ENCODE measurements at regions not wholly inside any gene's neighbourhood (a gene's known extent, or its start where the extent isn't known, plus 50 kb on each side); places are given as distances from the start of the nearest gene placed in this dataset.

DNA sequence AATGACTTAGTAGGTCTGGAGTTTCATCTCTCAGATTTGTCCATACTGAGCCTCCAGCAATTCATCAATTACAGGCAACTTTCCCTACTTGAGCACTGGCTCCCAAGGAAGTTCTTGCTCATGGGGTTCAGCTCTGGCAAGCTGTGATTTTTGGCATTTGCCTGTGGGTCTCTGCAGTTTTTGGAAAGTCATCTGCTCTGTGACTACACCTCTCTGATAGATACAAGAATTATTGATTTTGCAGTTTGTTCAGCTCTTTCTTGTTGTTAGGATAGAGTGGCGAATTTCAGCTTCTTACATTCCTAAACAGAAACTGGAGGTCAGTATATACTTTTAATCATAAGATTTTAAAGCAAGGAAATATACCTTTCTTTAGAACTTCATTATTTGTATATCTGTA, 209.7 kb upstream of the NPY2R start:
- TF ChIP-seq, protein P1, sequence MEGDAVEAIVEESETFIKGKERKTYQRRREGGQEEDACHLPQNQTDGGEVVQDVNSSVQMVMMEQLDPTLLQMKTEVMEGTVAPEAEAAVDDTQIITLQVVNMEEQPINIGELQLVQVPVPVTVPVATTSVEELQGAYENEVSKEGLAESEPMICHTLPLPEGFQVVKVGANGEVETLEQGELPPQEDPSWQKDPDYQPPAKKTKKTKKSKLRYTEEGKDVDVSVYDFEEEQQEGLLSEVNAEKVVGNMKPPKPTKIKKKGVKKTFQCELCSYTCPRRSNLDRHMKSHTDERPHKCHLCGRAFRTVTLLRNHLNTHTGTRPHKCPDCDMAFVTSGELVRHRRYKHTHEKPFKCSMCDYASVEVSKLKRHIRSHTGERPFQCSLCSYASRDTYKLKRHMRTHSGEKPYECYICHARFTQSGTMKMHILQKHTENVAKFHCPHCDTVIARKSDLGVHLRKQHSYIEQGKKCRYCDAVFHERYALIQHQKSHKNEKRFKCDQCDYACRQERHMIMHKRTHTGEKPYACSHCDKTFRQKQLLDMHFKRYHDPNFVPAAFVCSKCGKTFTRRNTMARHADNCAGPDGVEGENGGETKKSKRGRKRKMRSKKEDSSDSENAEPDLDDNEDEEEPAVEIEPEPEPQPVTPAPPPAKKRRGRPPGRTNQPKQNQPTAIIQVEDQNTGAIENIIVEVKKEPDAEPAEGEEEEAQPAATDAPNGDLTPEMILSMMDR (IDR thresholded peaks at IDR 0.05): no peak
- no peak for TF ChIP-seq POLR2A (IDR thresholded peaks at IDR 0.05)
